DND-41 (cell line): ENCODE measurements at regions not wholly inside any gene's neighbourhood (a gene's known extent, or its start where the extent isn't known, plus 50 kb on each side); places are given as distances from the start of the nearest gene placed in this dataset.

Experiments used
- CTCF ChIP-seq: IDR thresholded peaks from 2 replicates; pipeline ENCODE4 v1.5.1; 2012; ENCODE audit warnings: borderline replicate concordance, low read length, moderate library complexity, mild to moderate bottlenecking; ENCODE audit not compliant: poor library complexity, severe bottlenecking; ENCODE audit errors: extremely low read depth
- EZH2 ChIP-seq: IDR thresholded peaks from 3 replicates; pipeline ENCODE4 v1.6.1; 2012; ENCODE audit warnings: borderline replicate concordance, low read depth, mild to moderate bottlenecking, moderate library complexity, low read length, inconsistent platforms; ENCODE audit not compliant: severe bottlenecking

- TF ChIP-seq CTCF (no peak), EZH2 (no peak)
Measured at GRCh38 chr4:150018257-150018656, 60.0 kb upstream of the DCLK2 start.
